Subcutaneous abdominal adipose tissue (tissue), 5 donors: ENCODE measurements at regions not wholly inside any gene's neighbourhood (a gene's known extent, or its start where the extent isn't known, plus 50 kb on each side); places are given as distances from the start of the nearest gene placed in this dataset.

Source experiments
- H3K27ac ChIP-seq: one replicate; pipeline ENCODE4 v1.7.0; 2013; ENCODE audit warnings: low read depth, mild to moderate bottlenecking, inconsistent platforms, low read length, moderate library complexity
- H3K27me3 ChIP-seq, 5 donors: one replicate each; pipeline ENCODE4 v1.7.0; 2013; ENCODE audit warnings: low read length in 5 of 5, inconsistent platforms in 1 of 5; ENCODE audit not compliant: control insufficient read depth in 5 of 5, insufficient read depth in 4 of 5
- H3K36me3 ChIP-seq, 5 donors: one replicate each; pipeline ENCODE4 v1.7.0; 2013; ENCODE audit warnings: low read length in 5 of 5; ENCODE audit not compliant: control insufficient read depth in 5 of 5, insufficient read depth in 5 of 5
- H3K4me1 ChIP-seq, 5 donors: one replicate each; pipeline ENCODE4 v1.7.0; 2013; ENCODE audit warnings: low read length in 5 of 5, mild to moderate bottlenecking in 3 of 5, moderate library complexity in 1 of 5; ENCODE audit not compliant: control insufficient read depth in 5 of 5, insufficient read depth in 5 of 5
- H3K4me3 ChIP-seq, 5 donors: one replicate each; pipeline ENCODE4 v1.7.0; 2013; ENCODE audit warnings: low read length in 5 of 5, low read depth in 1 of 5
- H3K9ac ChIP-seq, 5 donors: one replicate each; pipeline ENCODE4 v1.7.0; 2013; ENCODE audit warnings: low read length in 5 of 5, mild to moderate bottlenecking in 4 of 5, moderate library complexity in 3 of 5
- H3K9me3 ChIP-seq, 5 donors: one replicate each; pipeline ENCODE4 v1.7.0; 2013; ENCODE audit warnings: low read length in 5 of 5; ENCODE audit not compliant: control insufficient read depth in 5 of 5
- donor health status: healthy.
- donor health status: healthy.
- donor health status: healthy.
- donor health status: healthy.
- donor health status: healthy.

DNA sequence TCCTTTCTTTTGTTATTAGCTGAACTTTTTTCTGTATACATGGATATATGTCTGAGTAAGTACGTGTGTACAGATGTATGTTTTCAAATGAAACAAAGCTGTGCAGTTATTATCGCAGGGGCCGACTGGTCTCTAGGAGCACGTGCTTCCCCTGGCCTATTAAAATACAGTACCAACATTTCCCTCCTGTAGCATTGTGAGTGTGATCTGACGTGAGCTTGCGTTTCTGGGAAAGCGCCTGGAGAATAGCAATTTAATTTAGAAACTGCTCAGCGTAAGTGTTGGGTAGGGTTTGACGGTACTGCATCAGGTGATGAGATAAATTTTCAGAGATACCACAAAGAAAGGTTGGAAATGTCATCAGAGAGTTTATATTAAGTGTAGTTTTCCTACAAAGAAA lies 173.3 kb downstream of the FBXO8 start:
- Histone ChIP-seq H3K4me1 (no peaks in the 10 kb centered on the region), H3K9me3 (no peaks in the 10 kb centered on the region), H3K4me3 (no peak overlapping the region), H3K27me3 (peaks cover 0 to 3% (median 0%) of the 10 kb centered on the region in 5 donors), H3K36me3 (no peaks in the 10 kb centered on the region), H3K9ac (no peak overlapping the region), H3K27ac (no peak overlapping the region)

DNA sequence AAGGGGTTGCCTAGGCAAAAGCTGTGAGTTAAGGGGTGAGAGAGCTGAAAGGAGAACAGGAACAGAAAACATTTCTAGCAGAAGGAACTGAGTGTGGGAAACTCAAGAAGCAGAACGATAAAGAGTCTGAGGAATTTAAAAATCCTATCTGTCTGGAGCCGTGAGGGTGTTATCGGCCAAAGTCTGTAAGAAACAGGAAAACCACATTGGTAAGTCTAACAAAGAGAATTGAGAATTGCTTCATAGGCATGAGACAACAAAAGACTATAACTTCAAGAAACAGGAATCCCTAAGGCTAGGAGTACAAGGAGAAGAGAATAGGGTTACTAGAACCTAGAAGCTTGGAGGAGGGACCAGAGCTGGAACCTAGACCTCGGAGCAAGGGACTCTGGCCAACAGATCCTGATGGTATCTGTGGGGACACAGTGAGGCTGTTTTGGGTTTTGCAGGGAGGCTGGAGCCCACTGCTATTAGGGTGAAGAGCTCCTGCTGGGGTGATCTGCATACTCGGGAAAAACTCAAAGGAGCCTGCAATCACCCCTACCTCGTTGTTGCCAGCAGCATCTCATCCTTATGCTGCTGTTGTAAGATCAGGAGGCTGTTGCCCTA lies 175.6 kb downstream of the FBXO8 start:
- H3K36me3 ChIP-seq: no peaks in the 10 kb centered on the region
- no peaks in the 10 kb centered on the region for H3K27me3 ChIP-seq
- H3K27ac ChIP-seq: no peak overlapping the region
- H3K4me3 ChIP-seq: no peak overlapping the region
- no peaks in the 10 kb centered on the region for H3K9me3 ChIP-seq
- H3K4me1 ChIP-seq: no peaks in the 10 kb centered on the region
- no peak overlapping the region for H3K9ac ChIP-seq

- H3K9me3 ChIP-seq: no peaks in the 10 kb centered on the region
- H3K27ac ChIP-seq: no peak overlapping the region
- no peaks in the 10 kb centered on the region for H3K27me3 ChIP-seq
- no peak overlapping the region for H3K4me3 ChIP-seq
- no peaks in the 10 kb centered on the region for H3K36me3 ChIP-seq
- H3K9ac ChIP-seq: no peak overlapping the region
- no peaks in the 10 kb centered on the region for H3K4me1 ChIP-seq
Observed at GRCh38 chr4:174105202-174105601, 178.3 kb downstream of the FBXO8 start.

DNA sequence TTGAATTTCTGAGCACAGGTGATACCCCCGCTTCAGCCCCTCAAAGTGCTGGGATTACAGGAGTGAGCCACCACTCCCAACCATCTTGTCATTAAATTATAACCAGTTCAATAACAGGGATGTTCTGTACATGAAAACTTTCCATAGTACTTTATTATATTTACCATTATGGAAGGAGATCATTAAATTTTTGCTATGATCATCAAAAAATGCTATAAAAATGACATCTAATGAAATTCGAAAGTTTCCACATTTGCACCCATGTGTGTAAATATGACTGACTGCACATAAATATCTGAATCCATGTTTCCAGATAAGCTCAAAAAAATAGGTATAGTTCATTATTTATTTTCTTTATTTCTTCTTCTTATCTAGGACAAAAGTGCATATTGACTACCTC lies 182.6 kb downstream of the FBXO8 start:
- H3K27me3 ChIP-seq: peaks cover 0 to 4% (median 0%) of the 10 kb centered on the region in 5 donors
- no peak overlapping the region for H3K9ac ChIP-seq
- H3K9me3 ChIP-seq: no peaks in the 10 kb centered on the region
- no peaks in the 10 kb centered on the region for H3K36me3 ChIP-seq
- H3K27ac ChIP-seq: no peak overlapping the region
- H3K4me1 ChIP-seq: no peaks in the 10 kb centered on the region
- no peak overlapping the region for H3K4me3 ChIP-seq

- Histone ChIP-seq H3K27me3 (peaks cover 0 to 4% (median 0%) of the 10 kb centered on the region in 5 donors), H3K27ac (no peak overlapping the region), H3K9ac (no peak overlapping the region), H3K36me3 (no peaks in the 10 kb centered on the region), H3K4me3 (no peak overlapping the region), H3K9me3 (no peaks in the 10 kb centered on the region), H3K4me1 (no peaks in the 10 kb centered on the region)
Observed at GRCh38 chr4:174099712-174100111, 183.8 kb downstream of the FBXO8 start.

- Histone ChIP-seq H3K4me3 (no peak overlapping the region), H3K4me1 (no peaks in the 10 kb centered on the region), H3K27me3 (peaks cover 0 to 4% (median 0%) of the 10 kb centered on the region in 5 donors), H3K9ac (no peak overlapping the region), H3K27ac (no peak overlapping the region), H3K36me3 (no peaks in the 10 kb centered on the region), H3K9me3 (no peaks in the 10 kb centered on the region)
Observed at GRCh38 chr4:174096999-174097398, 186.5 kb downstream of the FBXO8 start.

- no peaks in the 10 kb centered on the region for H3K4me1 ChIP-seq
- H3K9me3 ChIP-seq: no peaks in the 10 kb centered on the region
- no peak overlapping the region for H3K27ac ChIP-seq
- no peak overlapping the region for H3K9ac ChIP-seq
- H3K4me3 ChIP-seq: no peak overlapping the region
- H3K27me3 ChIP-seq: peaks cover 0 to 4% (median 0%) of the 10 kb centered on the region in 5 donors
- H3K36me3 ChIP-seq: no peaks in the 10 kb centered on the region
Observed at GRCh38 chr4:174096456-174096855, 187.0 kb downstream of the FBXO8 start.

DNA sequence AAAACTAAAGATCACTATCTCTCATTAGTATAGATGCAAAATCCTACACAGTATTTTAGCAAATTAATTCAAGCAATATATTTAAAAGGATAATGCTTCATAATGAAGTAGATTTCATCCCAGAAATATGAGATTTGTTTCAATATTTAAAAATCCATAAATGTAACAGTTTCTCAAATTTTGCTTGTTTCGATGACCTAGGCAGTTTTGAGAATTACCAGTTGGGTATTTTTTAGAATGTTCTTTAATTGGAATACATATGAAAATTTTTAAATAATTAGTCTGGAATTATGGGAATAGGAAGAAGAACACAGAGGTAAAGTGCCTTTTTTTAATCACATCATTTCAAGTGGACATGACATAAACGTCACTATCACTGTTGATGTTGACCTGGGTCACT lies 192.3 kb downstream of the FBXO8 start:
- Histone ChIP-seq H3K4me1 (no peaks in the 10 kb centered on the region), H3K27ac (no peak overlapping the region), H3K36me3 (no peaks in the 10 kb centered on the region), H3K4me3 (no peak overlapping the region), H3K9me3 (no peaks in the 10 kb centered on the region), H3K9ac (no peak overlapping the region), H3K27me3 (no peaks in the 10 kb centered on the region)

GRCh38 chr4:174089711-174090110 lies 193.8 kb downstream of the FBXO8 start:
- no peak overlapping the region for H3K9ac ChIP-seq

DNA sequence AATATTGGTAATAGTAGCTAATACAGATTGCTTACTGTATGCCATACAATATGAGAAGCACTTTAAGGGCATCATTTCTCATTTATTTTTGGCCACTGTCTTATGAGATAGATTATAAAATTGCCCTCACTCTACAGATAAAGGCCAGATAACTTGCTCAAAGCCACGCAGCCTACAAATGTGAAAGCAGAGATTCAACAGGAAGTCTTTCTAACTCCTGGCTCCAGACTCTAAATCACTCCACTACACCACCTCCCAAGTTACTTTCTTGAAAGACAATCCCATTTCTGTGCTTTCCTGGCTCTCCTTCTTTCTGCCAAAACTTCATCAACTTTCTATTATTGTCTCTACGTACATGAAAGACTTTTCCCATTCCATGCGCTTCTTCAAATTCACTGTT lies 194.7 kb downstream of the FBXO8 start:
- Histone ChIP-seq H3K27ac (no peak overlapping the region), H3K27me3 (no peaks in the 10 kb centered on the region), H3K36me3 (no peaks in the 10 kb centered on the region), H3K9ac (no peak overlapping the region), H3K9me3 (no peaks in the 10 kb centered on the region), H3K4me1 (no peaks in the 10 kb centered on the region), H3K4me3 (no peak overlapping the region)

More at GRCh38 chr4:174089711-174090110, 193.8 kb downstream of the FBXO8 start:
- Histone ChIP-seq H3K9me3 (no peaks in the 10 kb centered on the region), H3K27me3 (no peaks in the 10 kb centered on the region), H3K4me1 (no peaks in the 10 kb centered on the region), H3K4me3 (no peak overlapping the region), H3K27ac (no peak overlapping the region), H3K36me3 (no peaks in the 10 kb centered on the region)
